NCI-H345 treated with DMSO at 0.1 percent for 48 hours (cell line): ENCODE measurements at regions not wholly inside any gene's neighbourhood (a gene's known extent, or its start where the extent isn't known, plus 50 kb on each side); places are given as distances from the start of the nearest gene placed in this dataset.

Source experiments
- DNase-seq: peaks from one replicate; lab custom pipeline; 2025; ENCODE audit not compliant: unreplicated experiment; lab: John Stamatoyannopoulos, UW

DNA sequence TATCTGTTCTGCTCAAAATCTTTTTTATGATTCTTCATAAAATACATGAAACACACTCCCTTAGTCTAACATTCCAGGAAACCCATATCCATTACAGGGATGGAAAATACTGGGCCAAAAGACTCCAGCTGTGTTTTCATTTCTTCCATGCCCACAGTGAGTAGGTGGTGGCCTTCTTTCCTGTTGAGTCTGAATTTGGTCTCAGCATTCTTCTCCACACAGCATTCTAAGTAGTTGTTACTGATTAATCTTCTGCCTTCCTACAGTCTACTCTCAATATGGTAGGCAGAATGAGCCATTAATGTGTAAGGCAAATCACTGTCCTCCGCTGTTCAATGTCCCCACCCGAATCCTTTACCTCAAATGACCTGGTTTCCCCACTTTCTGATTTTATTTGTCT, 370.6 kb upstream of the RPS6KA3 start:
- no peak for DNase-seq

DNA sequence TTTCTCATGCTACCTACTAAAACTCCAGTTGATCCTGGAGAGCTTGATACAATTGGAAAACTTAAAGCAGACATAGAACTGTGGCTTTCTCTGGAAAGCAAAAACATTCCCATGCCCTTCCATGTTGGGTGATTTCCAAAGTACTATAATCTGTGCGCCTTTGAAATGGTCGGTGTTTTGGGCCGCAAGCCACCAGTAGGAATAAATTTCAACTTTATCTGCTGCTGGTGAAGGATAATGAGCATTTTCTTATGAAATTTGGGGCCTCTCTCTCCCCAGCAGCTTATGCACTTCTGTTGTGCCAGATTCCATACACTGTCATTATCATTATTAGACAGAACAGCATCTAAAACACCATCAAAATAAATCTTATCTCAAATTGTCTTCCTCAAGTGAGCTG, 366.7 kb upstream of the RPS6KA3 start:
- no peak for DNase-seq

DNA sequence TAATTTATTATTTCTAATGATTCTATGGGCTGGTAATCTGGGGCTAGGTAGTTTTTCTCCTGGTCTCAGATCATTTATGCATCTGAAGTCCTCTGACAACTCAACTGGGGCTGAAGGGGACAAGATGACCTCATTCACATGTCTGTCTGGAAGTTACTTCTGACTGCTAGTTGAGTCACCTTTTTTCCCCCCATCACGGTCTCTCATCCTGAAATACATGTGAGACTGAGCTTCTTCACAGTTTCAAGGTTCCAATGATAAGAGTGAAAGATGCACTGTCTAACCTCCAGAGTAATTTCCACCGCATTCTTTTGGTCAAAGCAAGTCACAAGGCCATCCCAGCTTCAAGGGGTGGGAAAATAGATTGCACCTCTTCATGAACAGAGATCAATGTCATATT, 356.7 kb upstream of the RPS6KA3 start:
- DNase-seq = no peak

DNA sequence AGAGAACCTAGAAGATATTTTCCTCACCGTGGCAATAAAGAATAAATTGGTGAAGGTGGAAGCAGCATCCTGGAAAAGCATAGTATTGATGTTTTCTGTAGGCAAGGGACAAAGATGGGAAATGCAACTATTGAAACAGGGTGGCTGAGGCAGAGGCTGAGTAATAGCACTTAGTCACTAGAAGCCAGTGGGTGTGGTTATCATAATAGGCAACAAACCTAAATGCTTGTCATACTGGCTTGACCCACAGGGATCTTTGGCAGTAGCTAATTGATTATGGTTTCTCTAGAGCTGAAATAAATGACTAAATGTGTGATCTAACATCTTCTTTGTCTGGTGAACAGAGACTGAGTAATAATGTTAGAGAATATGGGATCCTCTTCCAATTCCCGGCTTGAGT, 353.6 kb upstream of the RPS6KA3 start:
- no peak for DNase-seq

DNA sequence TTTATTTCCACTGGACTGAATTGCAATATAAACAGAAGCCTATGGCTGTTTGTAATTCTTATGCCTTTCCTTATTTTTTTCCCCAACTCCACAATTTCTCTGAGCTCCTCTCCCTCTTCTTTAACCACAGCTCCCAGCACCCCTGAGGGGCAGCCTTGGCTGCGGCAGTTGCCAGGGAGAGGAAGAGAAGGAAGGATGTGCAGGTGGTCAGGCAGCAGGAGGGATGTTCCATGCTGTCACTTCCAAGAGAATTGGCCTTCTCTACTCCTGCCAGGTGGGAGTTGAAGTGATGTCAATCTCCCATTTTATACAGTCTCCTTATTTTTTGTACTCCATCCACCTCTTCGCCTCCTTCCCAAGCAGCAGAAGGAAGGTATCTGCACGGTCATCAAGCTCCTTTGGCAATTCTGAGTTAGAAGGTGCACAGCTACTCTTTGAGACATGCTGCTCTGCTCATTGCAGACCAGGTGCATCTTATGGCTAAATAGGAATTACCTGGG, 343.3 kb upstream of the RPS6KA3 start:
- no peak for DNase-seq

DNA sequence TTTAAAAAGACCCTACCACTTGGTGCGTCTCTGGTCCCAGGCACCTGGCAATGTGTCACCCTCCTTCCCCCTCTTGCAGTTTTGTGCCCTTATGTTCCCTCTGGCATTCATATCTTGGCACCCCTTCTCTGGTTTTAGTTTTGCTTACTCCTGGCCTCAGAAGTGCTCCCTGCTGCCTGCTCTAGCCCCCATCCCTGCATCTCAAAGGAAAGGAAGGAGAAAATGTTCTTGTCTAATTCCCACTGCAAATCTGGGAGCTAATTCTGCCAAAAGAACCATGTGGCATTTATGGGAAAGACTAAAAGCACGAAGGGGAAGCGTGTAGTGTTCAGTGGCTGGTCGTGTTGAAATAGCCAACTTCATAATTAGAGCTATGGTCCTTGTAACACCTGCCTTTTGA, 340.1 kb upstream of the RPS6KA3 start:
- DNase-seq = no peak

DNA sequence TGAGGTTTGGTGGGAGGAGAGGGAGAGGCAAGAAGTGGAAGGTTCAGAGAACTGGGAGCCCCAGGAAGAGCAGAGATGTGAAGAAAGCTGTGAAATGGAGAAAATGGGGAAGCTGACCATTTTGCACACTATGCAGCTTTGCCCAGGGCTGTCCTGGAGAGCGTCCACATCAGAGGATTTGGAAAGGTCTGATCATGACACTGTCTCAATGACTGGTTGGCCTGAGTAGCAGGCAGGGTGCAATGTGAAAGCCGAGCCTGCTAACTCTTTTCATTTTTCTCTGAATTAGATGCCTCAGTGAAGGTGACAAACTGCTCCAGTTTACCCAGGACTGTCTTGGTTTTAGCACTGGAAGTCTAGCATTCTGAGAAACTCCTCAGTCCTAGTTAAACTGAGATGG, 330.1 kb upstream of the RPS6KA3 start:
- DNase-seq = no peak

DNA sequence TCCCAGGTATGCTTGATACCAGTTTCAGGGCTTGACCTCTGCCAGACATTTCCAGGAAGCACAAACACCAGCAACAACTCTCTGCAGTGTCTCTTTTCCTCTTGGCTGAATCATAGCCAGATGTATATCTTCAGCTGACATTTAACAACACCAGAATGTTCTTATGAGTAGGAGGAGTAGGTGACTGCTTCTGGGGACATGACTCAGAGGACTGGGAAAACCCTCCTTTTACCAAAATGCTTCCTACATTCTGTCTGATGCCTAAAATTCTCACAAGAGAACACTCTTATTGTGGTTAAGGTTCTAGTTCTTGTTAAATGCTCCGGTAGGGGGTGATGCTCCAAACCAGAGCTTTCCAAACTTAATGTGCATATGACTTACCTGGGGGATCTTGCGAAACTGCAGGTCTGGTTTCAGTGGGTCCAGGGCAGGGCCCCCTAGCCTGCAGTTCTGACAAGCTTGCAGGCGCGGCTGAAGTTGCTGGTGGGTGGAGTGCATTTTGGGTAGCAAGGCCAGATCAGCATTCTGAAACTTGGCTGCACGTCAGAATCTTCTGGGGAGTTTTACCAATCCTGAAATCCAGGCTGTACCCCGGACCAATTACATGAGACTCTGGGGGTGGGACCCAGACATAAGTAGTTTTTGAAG, 329.3 kb upstream of the RPS6KA3 start:
- no peak for DNase-seq

DNA sequence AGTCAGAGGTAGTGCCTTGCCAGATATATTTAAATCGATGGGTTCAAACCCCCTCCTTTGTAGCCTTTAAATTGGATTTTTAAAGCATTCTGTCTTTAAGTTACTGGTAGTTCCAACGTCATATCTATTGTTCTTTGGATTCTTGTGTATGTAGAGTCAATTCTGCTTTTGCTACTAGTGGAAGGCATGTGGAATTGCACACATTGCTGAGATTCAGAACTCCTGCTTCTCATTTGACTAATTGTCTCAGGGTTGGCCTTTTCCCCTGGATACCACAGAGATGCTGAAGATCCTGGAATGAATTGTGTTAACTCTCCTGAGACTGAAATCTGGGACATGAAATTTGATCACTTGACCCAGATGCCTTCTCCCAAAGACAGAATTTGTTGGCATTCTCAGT, 328.3 kb upstream of the RPS6KA3 start:
- DNase-seq = no peak

DNA sequence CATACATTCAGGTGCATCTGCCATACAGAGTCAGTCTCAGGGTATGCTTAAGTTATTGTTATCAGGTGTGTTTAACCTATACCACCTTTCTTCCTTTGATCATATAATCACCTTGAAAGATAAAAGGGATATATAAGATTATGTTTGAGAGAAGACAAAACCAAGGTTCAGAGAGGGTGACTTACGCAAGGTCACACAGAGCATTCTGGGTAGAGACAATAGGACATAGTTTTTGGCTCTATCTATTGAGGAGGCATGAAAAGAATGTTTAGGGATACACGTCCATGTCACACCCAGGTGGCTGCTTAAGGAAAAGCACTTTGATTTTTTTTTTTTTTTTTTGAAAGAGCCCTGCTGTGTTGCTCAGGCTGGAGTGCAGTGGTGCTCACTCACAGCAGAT, 327.1 kb upstream of the RPS6KA3 start:
- DNase-seq = no peak

DNA sequence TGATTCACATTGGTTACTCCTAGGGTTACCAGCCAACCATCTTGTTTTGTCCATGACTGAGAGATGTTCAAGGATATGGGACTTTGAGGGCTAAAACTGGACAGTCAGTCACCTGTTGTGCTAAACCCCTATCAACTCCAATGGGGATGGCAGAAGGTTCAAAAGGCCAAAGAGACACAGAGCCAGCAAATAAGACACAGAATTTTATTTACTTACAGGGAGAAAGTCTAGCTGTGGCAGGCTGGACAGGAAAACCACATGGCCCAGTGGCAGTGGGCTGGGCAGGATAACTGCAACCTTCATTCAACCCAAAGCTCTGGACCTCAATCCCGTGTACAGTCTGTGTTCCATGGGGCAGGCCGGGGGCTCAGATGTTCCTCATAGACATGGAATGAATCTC, 326.7 kb upstream of the RPS6KA3 start:
- no peak for DNase-seq

DNA sequence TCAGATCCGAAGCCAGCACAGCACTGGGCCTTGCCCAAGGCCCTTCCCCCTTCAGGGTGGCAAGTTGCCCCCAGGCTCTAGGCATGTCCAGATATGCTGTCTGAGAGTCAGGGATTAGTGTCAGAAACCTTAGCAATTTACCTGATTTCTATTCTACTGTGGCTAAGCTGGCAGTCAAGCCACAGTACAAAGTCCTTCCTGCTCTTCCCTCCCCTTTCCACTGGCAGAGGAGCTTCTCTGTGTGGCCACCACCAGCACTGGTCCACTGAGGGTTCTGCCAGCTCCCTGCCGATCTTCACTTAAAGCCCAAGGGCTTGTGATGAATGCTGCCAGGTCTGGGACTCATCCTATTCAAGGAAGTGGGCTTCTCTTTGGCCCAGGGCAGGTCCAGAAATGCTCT, 324.5 kb upstream of the RPS6KA3 start:
- DNase-seq = no peak

DNA sequence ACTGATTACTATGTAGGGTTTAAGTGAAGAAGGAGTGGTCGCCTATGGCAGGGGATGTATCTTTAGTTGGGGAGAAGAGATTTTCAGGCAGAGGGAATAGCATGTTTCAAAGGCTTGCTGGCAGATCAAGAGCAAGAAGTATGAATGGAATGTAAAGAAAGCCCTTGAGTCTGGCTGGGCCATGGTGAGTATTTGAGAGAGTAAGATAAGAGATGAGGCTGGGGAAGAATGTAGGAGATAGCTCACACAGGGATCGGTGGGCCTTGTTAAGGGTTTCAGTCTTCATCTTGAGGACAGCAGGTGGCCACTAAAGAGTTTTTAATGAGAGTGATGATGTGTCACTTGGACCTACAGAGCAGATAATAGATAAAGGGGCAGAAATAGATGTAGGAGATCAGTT, 319.1 kb upstream of the RPS6KA3 start:
- no peak for DNase-seq

DNA sequence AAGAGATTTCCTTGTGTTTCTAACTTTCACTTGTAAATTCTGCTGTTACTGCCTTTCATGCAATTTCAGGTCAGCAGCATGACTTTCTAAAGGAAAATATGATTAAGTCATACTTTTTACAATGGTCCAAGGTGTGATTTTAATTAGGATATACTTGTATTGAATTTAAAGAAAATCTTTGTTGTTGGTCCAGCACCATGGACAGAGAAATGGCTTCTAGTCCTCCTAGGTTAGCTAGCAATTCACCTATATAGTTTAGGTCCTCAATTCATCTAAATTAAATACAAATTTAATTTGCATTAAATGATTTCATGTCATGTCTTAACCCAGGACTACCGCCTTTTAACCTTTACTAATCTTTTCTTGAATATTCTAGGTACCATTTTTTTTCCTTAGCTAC, 304.9 kb upstream of the RPS6KA3 start:
- no peak for DNase-seq

DNA sequence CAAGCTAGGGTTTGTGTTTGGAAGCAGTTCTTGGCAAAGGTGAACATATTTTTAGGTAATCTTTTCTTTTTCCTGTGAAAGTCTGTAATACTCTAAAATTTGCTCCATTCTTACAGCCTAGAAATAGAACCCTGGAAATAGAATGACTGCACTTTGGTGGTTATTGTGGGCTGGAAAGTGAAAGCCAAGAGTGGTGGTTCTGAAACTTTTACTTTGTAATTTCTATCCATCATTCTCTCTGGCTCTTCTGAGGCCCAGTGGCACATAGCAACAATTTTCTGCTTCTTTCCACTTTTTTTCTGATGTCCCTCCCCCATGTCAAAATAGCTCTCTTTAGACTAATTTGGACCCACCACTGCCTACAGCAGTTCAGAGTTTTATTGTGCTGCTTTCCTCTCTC, 300.4 kb upstream of the RPS6KA3 start:
- no peak for DNase-seq

DNA sequence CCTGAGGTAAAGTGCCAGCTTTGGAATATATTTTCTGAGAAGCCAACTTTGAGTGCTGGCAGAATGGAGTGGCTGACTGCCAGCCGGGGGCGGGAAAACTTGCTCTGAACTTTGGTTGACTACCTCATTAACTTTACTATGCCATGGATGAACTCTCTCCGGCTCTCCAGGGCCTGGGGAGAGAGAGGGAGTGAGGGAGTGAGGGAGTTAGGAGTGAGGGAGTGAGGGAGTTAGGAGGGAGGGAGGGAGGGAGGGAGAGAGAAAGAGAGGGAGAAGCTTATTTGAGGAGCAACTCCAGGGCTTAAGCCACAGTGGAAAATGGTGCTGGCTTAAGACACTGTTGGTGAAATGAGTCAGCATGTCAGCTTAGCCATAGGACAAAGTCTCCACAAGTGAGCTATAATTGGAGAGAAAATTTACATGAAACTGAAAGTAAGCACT, 280.9 kb upstream of the RPS6KA3 start:
- DNase-seq = no peak

DNA sequence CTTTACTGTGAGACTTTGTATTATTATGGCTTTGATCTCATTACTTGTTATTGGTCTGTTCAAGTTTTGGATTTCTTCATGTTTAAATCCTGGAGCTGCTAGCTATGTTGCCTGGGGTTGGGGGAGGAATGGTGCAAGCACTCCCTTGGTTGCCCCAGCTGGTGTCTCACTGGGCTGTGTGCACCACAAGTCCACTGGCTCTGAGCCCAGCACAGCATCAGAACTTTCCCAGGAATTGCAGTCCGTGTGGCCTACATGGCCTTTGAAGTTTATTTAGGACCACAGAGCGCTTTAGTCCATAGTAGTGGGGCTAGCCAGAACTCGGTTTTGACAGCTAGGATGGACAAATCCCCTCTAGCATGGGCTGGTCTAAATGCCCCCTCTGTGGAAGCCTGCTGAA, 278.8 kb upstream of the RPS6KA3 start:
- no peak for DNase-seq

DNA sequence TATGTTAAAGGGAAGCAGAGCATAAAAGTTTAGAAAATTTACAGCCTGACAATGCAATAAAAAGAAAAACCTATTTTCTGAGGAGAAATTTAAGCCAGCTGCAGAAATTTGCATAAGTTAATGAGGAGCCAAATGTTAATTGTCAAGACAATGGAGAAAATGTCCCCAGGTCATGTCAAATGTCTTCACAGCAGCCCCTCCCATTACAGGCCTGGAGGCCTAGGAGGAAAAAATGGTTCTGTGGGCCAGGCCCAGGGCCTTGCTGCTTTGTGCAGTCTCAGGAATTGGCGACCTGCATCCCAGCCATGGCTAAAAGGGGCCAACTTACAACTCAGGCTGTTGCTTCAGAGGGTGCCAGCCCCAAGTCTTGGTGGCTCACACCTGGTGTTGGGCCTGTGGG, 275.4 kb upstream of the RPS6KA3 start:
- no peak for DNase-seq

DNA sequence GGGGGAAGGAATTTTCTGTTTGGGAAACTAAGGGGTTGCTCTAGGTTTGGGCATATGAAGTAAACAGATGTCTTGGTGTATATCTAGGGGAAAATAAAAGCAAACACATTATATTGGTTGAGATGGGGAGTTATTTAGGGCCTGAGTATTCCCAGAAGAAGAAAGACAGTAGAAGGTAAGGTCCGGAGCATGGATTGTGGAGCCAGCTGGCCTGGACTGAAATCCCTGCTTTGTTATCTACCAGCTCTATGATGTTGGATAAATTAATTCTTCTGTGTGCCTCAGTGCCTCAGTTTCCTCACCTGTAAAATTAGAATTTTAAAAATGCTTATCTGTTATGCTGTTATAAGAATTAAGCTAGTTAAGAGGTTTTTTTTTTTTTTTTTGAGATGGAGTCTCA, 272.3 kb upstream of the RPS6KA3 start:
- DNase-seq = no peak

DNA sequence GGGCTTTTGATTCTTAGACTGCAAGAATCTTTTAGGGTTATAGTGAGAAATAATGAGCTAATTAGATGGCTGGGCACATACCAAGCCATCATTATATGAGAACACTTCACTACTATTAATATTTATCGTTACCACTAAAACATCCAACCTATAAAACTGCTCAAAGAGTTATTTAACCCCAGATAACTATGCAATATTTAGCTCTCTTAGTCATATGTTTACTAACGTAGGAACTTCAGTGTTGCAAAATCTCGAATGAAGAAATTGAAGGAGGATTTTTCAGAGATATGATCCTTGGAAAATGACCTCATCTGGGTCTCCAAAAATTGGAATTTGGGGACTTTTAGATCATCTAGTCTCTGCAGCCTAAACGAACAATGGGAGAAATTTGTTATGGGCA, 265.0 kb upstream of the RPS6KA3 start:
- no peak for DNase-seq

DNA sequence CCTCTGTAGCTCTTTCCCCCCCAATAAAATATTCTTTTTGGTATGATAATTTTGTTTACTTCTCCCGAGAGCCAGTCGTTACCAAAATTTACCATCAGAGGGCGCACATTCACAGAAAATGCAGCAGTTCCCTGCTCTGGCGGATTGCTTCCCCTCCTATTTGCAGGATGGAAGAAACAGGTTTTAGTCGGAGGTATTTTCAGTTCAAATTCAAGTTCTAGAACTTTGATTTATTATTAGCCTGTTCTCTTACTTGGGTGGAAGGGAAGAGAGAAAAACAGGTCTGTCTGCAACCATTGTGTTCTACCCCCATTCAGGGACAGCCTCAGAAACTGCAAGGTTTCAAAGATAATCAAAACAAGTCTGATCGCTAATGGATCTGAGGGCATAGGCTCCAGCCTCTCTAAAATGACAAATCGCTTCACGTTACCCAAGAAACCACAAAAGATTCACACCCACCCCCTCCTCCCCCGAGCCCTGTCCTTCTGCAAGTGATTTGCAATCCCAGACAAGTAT, 263.8 kb upstream of the RPS6KA3 start:
- peak; percentile 40 for DNase-seq

DNA sequence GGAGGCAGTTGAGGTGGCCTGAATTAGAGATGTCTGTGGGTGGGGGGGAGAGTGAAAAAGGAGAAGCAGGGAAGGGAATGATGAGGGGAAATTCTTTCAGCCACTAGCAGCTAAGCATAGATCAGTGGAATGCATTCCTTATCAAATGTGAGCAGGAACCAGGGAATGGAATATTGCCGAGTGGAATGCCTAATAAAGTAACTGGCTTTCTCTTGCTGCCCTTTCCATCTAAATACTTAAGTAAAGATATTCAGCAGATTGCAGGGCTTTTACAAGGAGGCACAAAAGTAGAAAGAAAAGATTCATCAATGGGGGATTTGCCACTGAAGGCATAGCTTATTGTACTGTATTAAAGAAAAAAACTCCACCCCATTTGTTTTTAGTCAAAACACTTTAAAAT, 263.0 kb upstream of the RPS6KA3 start:
- DNase-seq = no peak

DNA sequence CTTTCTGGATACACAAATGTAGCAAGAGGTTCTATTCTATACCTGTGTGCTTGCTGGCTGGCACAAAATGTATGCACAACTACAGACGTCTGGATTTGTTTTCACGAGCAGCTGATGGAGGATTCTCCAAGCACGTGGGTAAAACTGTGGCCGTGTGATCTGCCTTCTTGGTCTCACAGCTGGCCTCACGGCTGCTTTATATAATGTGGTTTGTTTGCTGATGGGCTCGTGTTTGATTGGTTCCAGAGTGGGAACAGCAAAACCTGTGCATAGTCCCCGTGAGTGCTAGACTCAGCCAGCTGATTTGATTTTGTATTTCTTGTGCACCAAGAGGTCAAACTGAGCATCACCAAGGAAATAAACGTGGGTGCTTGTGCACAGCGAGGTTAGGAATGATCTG, 262.6 kb upstream of the RPS6KA3 start:
- DNase-seq = no peak
